C4-2B (cell line): ENCODE measurements at regions not wholly inside any gene's neighbourhood (a gene's known extent, or its start where the extent isn't known, plus 50 kb on each side); places are given as distances from the start of the nearest gene placed in this dataset.

Source experiments
- CTCF ChIP-seq: fragments of 450-650 bp; conservative IDR thresholded peaks from 2 replicates; pipeline ENCODE4 v1.5.1; 2017; ENCODE audit warnings: mild to moderate bottlenecking
- ZFX ChIP-seq: fragments of 450-650 bp; IDR thresholded peaks from 2 replicates; pipeline ENCODE4 v1.6.1; 2017

DNA sequence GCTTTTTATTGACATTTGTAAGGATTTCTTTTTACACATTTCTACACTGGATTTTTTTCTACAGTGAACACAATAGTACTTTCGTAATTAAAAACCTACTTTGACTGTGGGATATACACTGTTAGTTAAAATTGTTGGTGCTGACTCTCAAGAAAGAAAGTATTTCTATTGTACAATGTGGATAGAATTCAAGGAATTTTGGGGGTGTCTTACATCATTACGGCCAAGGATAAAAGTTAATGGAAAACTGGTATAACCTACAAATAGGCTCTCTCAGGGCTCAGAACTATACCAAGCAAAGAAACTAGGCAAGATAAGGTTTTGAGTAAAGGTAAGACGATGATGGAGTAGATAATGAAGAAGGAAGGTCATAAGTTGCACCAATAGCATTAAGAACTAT lies 198.4 kb upstream of the PARD3B start:
- TF ChIP-seq CTCF (no peak), ZFX (no peak)
